HEK293 (cell line): ENCODE measurements at regions not wholly inside any gene's neighbourhood (a gene's known extent, or its start where the extent isn't known, plus 50 kb on each side); places are given as distances from the start of the nearest gene placed in this dataset.

Experiments
- CTCF ChIP-seq: fragments of 450-650 bp; formaldehyde crosslinking; IDR thresholded peaks from 2 replicates; pipeline ENCODE4 v1.5.1; 2016; ENCODE audit warnings: missing biosample characterization, missing genetic modification characterization
- ZBTB48 ChIP-seq: fragments of 450-650 bp; formaldehyde crosslinking; IDR thresholded peaks from 2 replicates; pipeline ENCODE4 v1.5.1; 2016; ENCODE audit warnings: missing biosample characterization, missing genetic modification characterization
- ZNF324 ChIP-seq: fragments of 450-650 bp; formaldehyde crosslinking; IDR thresholded peaks from 2 replicates; pipeline ENCODE4 v1.5.1; 2016; ENCODE audit warnings: missing biosample characterization, missing genetic modification characterization
- ZNF335 ChIP-seq: fragments of 450-650 bp; formaldehyde crosslinking; conservative IDR thresholded peaks from 2 replicates; pipeline ENCODE4 v1.5.1; 2016; ENCODE audit warnings: missing biosample characterization, missing genetic modification characterization

DNA sequence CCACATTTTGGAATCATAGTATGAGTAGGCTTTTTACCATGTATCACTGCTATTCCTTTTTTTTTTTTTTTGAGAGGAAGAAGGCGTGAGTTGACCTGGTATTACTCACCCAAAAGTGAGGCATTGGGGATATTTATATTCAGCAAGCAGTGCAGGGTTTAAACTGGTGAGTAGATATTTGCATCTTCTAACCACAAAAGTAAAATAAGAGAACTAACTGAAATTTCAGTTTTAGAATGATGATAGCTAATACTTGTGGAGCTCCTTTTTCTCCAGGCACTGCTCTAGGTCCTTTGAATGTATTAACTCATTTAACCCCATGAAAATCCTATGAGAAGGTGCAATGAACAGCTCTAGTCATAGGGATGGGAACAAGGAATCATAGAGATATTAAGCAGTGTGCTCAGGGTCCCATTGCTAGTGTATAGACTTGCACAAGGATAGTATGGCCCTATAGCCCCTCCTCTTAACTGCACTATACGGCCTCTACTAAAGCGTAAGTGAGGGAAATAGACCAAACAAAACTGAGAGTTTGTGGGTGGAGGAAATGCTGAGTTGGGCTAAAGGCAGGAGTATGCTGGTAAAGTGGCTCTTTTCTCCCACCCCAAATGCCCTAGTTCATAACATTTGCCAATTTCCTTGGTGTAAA lies 104.3 kb upstream of the MAX start:
- no peak for TF ChIP-seq CTCF (tag by site-specific recombination)
- TF ChIP-seq ZNF324, result no peak
- TF ChIP-seq ZNF335 (tag by site-specific recombination), result no peak
- no peak for TF ChIP-seq ZBTB48 (tag by site-specific recombination)
